Prostate gland (tissue), 2 donors: ENCODE measurements at regions not wholly inside any gene's neighbourhood (a gene's known extent, or its start where the extent isn't known, plus 50 kb on each side); places are given as distances from the start of the nearest gene placed in this dataset.

Experiments
- DNase-seq: peaks from one replicate; pipeline ENCODE4 v3.0.0-alpha.2; 2019; ENCODE audit warnings: low spot score
- H3K27ac ChIP-seq, 2 donors: fragments of 200-600 bp; sonication (generic); 2 replicates each; pipeline ENCODE4 v1.5.1; 2017 to 2019
- H3K27me3 ChIP-seq: fragments of 200-600 bp; sonication (generic); replicated peaks from 2 replicates; pipeline ENCODE4 v1.5.1; 2019; ENCODE audit not compliant: insufficient read depth
- H3K36me3 ChIP-seq, 2 donors: fragments of 200-600 bp; sonication (generic); 1 replicate in 1 of 2; 2 replicates in 1 of 2; pipeline versions ENCODE4 v1.5.1 to v1.8.1; 2017 to 2019
- H3K4me1 ChIP-seq: fragments of 200-600 bp; sonication (generic); replicated peaks from 2 replicates; pipeline ENCODE4 v1.5.1; 2019
- H3K4me3 ChIP-seq, 2 donors: fragments of 200-600 bp; sonication (generic); 2 replicates each; pipeline ENCODE4 v1.5.1; 2017 to 2019
- H3K9me3 ChIP-seq: fragments of 200-600 bp; sonication (generic); 2 replicates; pipeline ENCODE4 v1.5.1; 2017
- POLR2A ChIP-seq: fragments of 450-650 bp; IDR thresholded peaks from one replicate; pipeline ENCODE4 v1.6.1; 2016; ENCODE audit warnings: antibody characterized with exemption, mild to moderate bottlenecking
- POLR2AphosphoS5 ChIP-seq: sonication (generic); formaldehyde crosslinking; IDR thresholded peaks from one replicate; pipeline ENCODE4 v1.6.1; 2017; ENCODE audit warnings: antibody characterized with exemption
- WGBS: methylation state at CpG from one replicate; pipeline ENCODE4 v1.1.5; 2018; 5-methylcytosine and 5-hydroxymethylcytosine counted together
- intact Hi-C: fragments of 100-400 bp; cut with DNase I; formaldehyde crosslinking; loops from one replicate; pipeline ENCODE4 v1.14.2; 2022
- TF ChIP-seq, protein P1 (sequence below), 4 experiments: fragments of 200-600 bp in 2 of 4; fragments of 450-650 bp in 2 of 4; sonication (generic) in 2 of 4; IDR thresholded peaks; 1 replicate in 3 of 4; 2 replicates in 1 of 4; pipeline ENCODE4 v1.5.1; 2016 to 2019; ENCODE audit warnings: antibody characterized with exemption in 4 of 4, mild to moderate bottlenecking in 2 of 4, moderate library complexity in 2 of 4

DNA sequence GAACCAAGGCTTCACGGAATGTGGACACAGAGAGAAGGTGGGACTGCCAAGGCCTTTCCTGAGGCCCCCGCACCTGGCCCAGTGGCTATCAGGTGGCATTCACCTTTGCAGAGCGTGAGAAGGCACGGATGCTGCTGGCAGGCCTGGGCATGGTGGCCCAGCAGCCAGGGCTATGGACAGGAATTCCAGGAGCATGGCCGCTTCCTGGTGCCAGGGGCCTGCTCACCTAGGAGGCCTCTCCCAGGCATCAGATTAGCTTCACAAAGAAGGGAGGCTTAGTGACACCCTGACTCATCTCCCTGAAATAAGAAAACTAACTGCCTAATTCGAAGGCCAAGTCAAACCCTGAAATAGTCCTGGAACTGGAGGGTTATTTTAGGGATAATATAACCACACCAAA, 155.8 kb downstream of the TEX29 start:
- H3K27me3 ChIP-seq, result no peaks in the 10 kb centered on the region
- H3K9me3 ChIP-seq, result no peaks in the 10 kb centered on the region
- H3K36me3 ChIP-seq, result no peaks in the 10 kb centered on the region
- H3K27ac ChIP-seq, result no peak overlapping the region
- intact Hi-C loops, result loop anchor here (2.0 kb wide), 1 partner anchor 969 kb away; no protein-coding TSS in a partner anchor
- 92% methylated on average over 6 of the region's 6 CpGs for WGBS
- no peaks in the 10 kb centered on the region for H3K4me1 ChIP-seq
- no peak for DNase-seq
- H3K4me3 ChIP-seq, result no peak overlapping the region
- no peak for TF ChIP-seq POLR2AphosphoS5
- TF ChIP-seq, protein P1, sequence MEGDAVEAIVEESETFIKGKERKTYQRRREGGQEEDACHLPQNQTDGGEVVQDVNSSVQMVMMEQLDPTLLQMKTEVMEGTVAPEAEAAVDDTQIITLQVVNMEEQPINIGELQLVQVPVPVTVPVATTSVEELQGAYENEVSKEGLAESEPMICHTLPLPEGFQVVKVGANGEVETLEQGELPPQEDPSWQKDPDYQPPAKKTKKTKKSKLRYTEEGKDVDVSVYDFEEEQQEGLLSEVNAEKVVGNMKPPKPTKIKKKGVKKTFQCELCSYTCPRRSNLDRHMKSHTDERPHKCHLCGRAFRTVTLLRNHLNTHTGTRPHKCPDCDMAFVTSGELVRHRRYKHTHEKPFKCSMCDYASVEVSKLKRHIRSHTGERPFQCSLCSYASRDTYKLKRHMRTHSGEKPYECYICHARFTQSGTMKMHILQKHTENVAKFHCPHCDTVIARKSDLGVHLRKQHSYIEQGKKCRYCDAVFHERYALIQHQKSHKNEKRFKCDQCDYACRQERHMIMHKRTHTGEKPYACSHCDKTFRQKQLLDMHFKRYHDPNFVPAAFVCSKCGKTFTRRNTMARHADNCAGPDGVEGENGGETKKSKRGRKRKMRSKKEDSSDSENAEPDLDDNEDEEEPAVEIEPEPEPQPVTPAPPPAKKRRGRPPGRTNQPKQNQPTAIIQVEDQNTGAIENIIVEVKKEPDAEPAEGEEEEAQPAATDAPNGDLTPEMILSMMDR (IDR thresholded peaks at IDR 0.05), result no peak
- no peak for TF ChIP-seq POLR2A

DNA sequence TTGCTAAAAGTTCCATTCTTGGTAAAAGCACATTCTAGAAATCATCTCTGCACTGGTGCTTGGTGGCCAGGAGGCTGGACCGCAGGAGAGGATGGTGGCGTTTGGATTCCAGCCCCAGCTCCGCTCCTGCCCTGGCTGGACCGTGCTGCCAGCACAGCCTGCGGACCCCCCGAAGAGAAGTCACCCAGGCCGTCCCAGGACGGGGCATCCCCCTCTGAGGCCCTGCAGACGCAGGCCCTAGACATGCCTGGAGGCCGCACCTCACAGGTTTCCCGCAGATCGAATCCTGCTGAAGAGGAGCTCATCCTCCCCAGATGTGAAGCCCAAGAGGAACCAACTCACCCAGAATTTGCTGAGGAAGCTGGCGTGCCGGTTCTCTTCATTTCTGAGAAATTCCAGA, 159.0 kb downstream of the TEX29 start:
- TF ChIP-seq, protein P1 (IDR thresholded peaks at IDR 0.05), result no peak
- no peak for TF ChIP-seq POLR2A
- WGBS, result 87% methylated on average over 13 of the region's 14 CpGs
- no peaks in the 10 kb centered on the region for H3K9me3 ChIP-seq
- intact Hi-C loops, result no loop called here
- no peak overlapping the region for H3K4me3 ChIP-seq
- H3K27ac ChIP-seq, result no peak overlapping the region
- no peak for DNase-seq
- no peaks in the 10 kb centered on the region for H3K36me3 ChIP-seq
- H3K27me3 ChIP-seq, result no peaks in the 10 kb centered on the region
- no peaks in the 10 kb centered on the region for H3K4me1 ChIP-seq

DNA sequence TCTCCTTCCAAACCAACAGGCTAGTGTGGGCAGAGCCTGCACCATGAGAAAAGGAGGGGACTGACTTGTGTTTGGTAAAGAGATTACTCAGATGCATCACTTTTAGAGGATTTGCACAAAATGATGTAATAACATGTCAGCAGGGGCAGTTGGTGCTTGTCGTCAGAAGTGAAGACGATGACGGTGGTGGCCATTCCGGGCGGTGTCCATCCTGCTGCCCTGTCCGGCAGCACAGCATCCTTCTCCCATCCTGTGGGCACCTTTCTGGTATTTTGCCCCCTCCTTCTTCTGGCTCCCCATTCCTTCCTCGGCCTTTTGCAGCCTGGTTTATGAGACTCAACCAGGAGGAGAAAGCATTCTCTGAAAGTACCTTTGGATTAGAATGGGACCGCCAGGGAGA, 160.1 kb downstream of the TEX29 start:
- no peaks in the 10 kb centered on the region for H3K4me1 ChIP-seq

DNA sequence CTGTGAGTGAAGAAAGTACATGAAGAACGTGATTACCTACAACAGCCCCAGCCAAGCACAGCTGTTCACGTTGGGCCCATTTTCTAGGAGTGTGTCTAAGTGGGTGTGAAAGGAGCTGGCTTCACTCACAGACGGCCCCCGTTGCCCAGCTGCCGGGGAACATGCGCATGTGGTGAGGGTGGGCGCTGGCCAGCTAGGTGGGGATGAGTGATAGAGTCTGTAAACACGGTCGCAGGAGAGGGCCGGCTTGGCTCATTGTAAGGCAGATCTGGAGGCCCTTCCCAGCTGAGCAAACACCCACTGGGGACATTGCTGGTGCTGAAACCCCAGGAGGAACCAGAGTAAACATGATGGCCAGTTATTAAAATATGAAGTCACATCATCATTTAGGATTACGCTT, 160.5 kb downstream of the TEX29 start:
- no peak for TF ChIP-seq POLR2AphosphoS5
- no peak for TF ChIP-seq POLR2A
- TF ChIP-seq, protein P1 (IDR thresholded peaks at IDR 0.05), result no peak
- intact Hi-C loops, result no loop called here
- Histone ChIP-seq H3K9me3 (no peaks in the 10 kb centered on the region), H3K27me3 (no peaks in the 10 kb centered on the region), H3K4me3 (no peak overlapping the region), H3K27ac (no peak overlapping the region), H3K4me1 (no peaks in the 10 kb centered on the region), H3K36me3 (no peaks in the 10 kb centered on the region)
- 39% methylated on average over 11 of the region's 11 CpGs for WGBS
- no peak for DNase-seq

More for the DNA sequence above, 160.1 kb downstream of the TEX29 start:
- no peak for DNase-seq
- no peaks in the 10 kb centered on the region for H3K9me3 ChIP-seq
- 86% methylated on average over 8 of the region's 8 CpGs for WGBS
- no peaks in the 10 kb centered on the region for H3K27me3 ChIP-seq
- H3K4me3 ChIP-seq, result no peak overlapping the region
- intact Hi-C loops, result no loop called here
- H3K36me3 ChIP-seq, result no peaks in the 10 kb centered on the region
- TF ChIP-seq, protein P1 (IDR thresholded peaks at IDR 0.05), result no peak
- no peak for TF ChIP-seq POLR2A
- no peak for TF ChIP-seq POLR2AphosphoS5
- H3K27ac ChIP-seq, result no peak overlapping the region

DNA sequence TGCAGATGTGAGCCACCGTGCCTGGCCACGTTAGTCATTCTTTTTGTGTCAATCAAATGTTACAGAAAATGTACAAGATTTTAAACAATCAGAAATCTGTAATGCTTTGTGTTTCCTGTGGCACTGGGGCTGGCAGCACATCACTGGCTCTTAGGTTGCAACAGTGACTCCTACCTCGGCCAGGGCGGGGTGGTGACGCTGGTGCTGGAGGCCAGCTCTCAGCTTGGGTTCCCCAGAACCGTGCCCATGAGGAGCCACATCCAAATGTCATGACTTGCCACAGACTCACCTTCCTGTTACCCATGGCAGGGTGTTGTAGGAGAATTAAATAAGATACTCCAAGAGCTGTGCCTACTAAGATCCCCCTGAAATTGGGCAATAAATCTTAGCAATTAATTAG, 161.7 kb downstream of the TEX29 start:
- DNase-seq, result no peak
- TF ChIP-seq POLR2A (no peak), POLR2AphosphoS5 (no peak)
- TF ChIP-seq, protein P1 (IDR thresholded peaks at IDR 0.05), result no peak
- Histone ChIP-seq H3K27me3 (no peaks in the 10 kb centered on the region), H3K4me1 (no peaks in the 10 kb centered on the region), H3K9me3 (no peaks in the 10 kb centered on the region), H3K4me3 (no peak overlapping the region), H3K36me3 (no peaks in the 10 kb centered on the region), H3K27ac (no peak overlapping the region)
- 87% methylated on average over 6 of the region's 6 CpGs for WGBS
- intact Hi-C loops, result no loop called here
